CD14-positive monocyte (primary cell): ENCODE measurements at regions not wholly inside any gene's neighbourhood (a gene's known extent, or its start where the extent isn't known, plus 50 kb on each side); places are given as distances from the start of the nearest gene placed in this dataset.

Experiments
- DNase-seq, 3 donors: peaks; one replicate each; pipeline ENCODE4 v3.0.0-alpha.2; 2011 to 2022
- H2AFZ ChIP-seq: 2 replicates; pipeline ENCODE4 v1.6.0; 2012; ENCODE audit warnings: mild to moderate bottlenecking, low read depth, low read length, inconsistent platforms; ENCODE audit not compliant: insufficient read depth, poor library complexity, severe bottlenecking
- H3K27ac ChIP-seq, 2 donors: 1 replicate in 1 of 2; 2 replicates in 1 of 2; pipeline ENCODE4 v1.5.1; 2012 to 2013; ENCODE audit warnings: low read length in 2 of 2, control low read depth in 1 of 2, inconsistent platforms in 1 of 2, low read depth in 1 of 2, mild to moderate bottlenecking in 1 of 2
- H3K27me3 ChIP-seq, 2 donors: one replicate each; pipeline versions ENCODE4 v1.6.0 to v1.6.1; 2011 to 2013; ENCODE audit warnings: low read length in 2 of 2; ENCODE audit not compliant: control insufficient read depth in 2 of 2, insufficient read depth in 2 of 2
- H3K36me3 ChIP-seq, 2 donors: replicated peaks in 1 of 2; 1 replicate in 1 of 2; 2 replicates in 1 of 2; pipeline versions ENCODE4 v1.5.1 to v1.6.1; 2012 to 2013; ENCODE audit warnings: low read length in 2 of 2, control low read depth in 1 of 2, inconsistent platforms in 1 of 2, mild to moderate bottlenecking in 1 of 2; ENCODE audit not compliant: insufficient read depth in 2 of 2, control insufficient read depth in 1 of 2
- H3K4me1 ChIP-seq, 2 donors: 1 replicate in 1 of 2; 2 replicates in 1 of 2; pipeline versions ENCODE4 v1.5.1 to v1.6.1; 2012 to 2013; ENCODE audit warnings: low read length in 2 of 2, control low read depth in 1 of 2, inconsistent platforms in 1 of 2, mild to moderate bottlenecking in 1 of 2, moderate library complexity in 1 of 2; ENCODE audit not compliant: insufficient read depth in 2 of 2, control insufficient read depth in 1 of 2
- H3K4me2 ChIP-seq: replicated peaks from 2 replicates; pipeline ENCODE3; 2012; ENCODE audit warnings: low read length, moderate library complexity, mild to moderate bottlenecking; ENCODE audit not compliant: poor library complexity, severe bottlenecking; ENCODE audit errors: extremely low read depth
- H3K4me3 ChIP-seq, 3 experiments: fragments of 200-600 bp in 1 of 3; sonication (generic) in 1 of 3; replicated peaks in 1 of 3; 1 replicate in 2 of 3; 2 replicates in 1 of 3; pipeline ENCODE4 v1.5.1; 2011 to 2013; ENCODE audit warnings: low read length in 3 of 3, mild to moderate bottlenecking in 3 of 3, control low read depth in 2 of 3, low read depth in 2 of 3, inconsistent platforms in 1 of 3, moderate library complexity in 1 of 3
- H3K79me2 ChIP-seq: 2 replicates; pipeline ENCODE4 v1.6.0; 2012; ENCODE audit warnings: mild to moderate bottlenecking, control low read depth, inconsistent platforms, low read length, moderate library complexity; ENCODE audit not compliant: insufficient read depth
- H3K9ac ChIP-seq: 2 replicates; pipeline ENCODE4 v1.6.0; 2017; ENCODE audit warnings: low read length, mild to moderate bottlenecking; ENCODE audit not compliant: insufficient read depth, poor library complexity, severe bottlenecking
- H3K9me3 ChIP-seq, 2 donors: replicated peaks in 1 of 2; 1 replicate in 1 of 2; 2 replicates in 1 of 2; pipeline versions ENCODE4 v1.5.1 to v1.6.1; 2012 to 2013; ENCODE audit warnings: low read length in 2 of 2, control low read depth in 1 of 2; ENCODE audit not compliant: control insufficient read depth in 1 of 2, insufficient read depth in 1 of 2
- H4K20me1 ChIP-seq: 2 replicates; pipeline ENCODE4 v1.6.0; 2012; ENCODE audit warnings: mild to moderate bottlenecking, low read length, control low read depth, moderate library complexity; ENCODE audit not compliant: insufficient read depth
- H3K27ac Mint-ChIP-seq, 7 donors: one replicate each; pipeline ENCODE4 v1.8.0; 2020; ENCODE audit warnings: mild to moderate bottlenecking in 7 of 7, mixed read lengths in 7 of 7, moderate library complexity in 6 of 7, inconsistent platforms in 2 of 7
- H3K27me3 Mint-ChIP-seq, 3 donors: one replicate each; pipeline ENCODE4 v1.8.0; 2021 to 2022; ENCODE audit warnings: low read depth in 3 of 3, mild to moderate bottlenecking in 3 of 3, mixed read lengths in 3 of 3, moderate library complexity in 3 of 3, inconsistent platforms in 1 of 3
- H3K36me3 Mint-ChIP-seq, 2 donors: one replicate each; pipeline ENCODE4 v1.8.0; 2020; ENCODE audit warnings: mixed read lengths in 2 of 2, inconsistent platforms in 1 of 2, mild to moderate bottlenecking in 1 of 2
- H3K4me1 Mint-ChIP-seq: one replicate; pipeline ENCODE4 v1.8.0; 2020; ENCODE audit warnings: mild to moderate bottlenecking, mixed read lengths
- H3K4me3 Mint-ChIP-seq, 2 donors: one replicate each; pipeline ENCODE4 v1.8.0; 2020; ENCODE audit warnings: mild to moderate bottlenecking in 2 of 2, mixed read lengths in 2 of 2, moderate library complexity in 1 of 2
- H3K9me3 Mint-ChIP-seq, 7 donors: one replicate each; pipeline ENCODE4 v1.8.0; 2020 to 2022; ENCODE audit warnings: mixed read lengths in 7 of 7, mild to moderate bottlenecking in 6 of 7, moderate library complexity in 6 of 7, inconsistent platforms in 2 of 7
- WGBS: methylation state at CpG from one replicate; pipeline ENCODE4 v1.1.5; 2013; ENCODE audit warnings: missing lambda C conversion rate; ENCODE audit not compliant: insufficient coverage; 5-methylcytosine and 5-hydroxymethylcytosine counted together
- intact Hi-C, 2 donors: fragments of 100-400 bp; cut with micrococcal nuclease; formaldehyde crosslinking; loops; one replicate each; pipeline versions ENCODE4 v1.15.0 to v1.15.1; 2023
- TF ChIP-seq, protein P1 (sequence below): fragments of 200-600 bp; IDR thresholded peaks from one replicate; pipeline ENCODE4 v1.8.0; 2022; ENCODE audit warnings: antibody characterized with exemption, mild to moderate bottlenecking

DNA sequence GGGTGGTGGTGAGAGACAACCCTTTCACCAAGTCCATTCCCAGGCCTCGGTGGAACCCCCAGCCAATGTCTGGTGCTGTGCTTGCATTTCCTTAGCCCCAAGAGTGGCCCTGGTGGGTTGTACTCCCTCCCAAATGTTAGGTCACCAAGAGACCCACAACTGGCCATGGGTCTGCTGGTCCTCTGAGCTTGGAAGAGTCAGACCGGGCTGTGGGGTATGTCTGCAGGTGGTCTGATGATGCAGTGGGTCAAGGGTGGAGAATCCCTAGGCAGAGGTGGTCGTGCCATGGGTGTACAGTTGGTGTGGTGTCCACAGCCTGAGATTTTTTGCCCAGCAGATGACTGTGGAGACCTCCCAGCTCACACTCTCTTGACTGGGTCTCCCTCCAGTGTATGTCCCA, 535.7 kb upstream of the CNKSR2 start:
- H3K36me3 Mint-ChIP-seq = no peaks in the 10 kb centered on the region
- H3K27me3 Mint-ChIP-seq = no peaks in the 10 kb centered on the region
- H3K27ac Mint-ChIP-seq = no peak overlapping the region
- no peaks in the 10 kb centered on the region for H3K4me1 Mint-ChIP-seq
- WGBS = no CpG with 5 or more reads among the region's 3 CpGs
- TF ChIP-seq, protein P1, sequence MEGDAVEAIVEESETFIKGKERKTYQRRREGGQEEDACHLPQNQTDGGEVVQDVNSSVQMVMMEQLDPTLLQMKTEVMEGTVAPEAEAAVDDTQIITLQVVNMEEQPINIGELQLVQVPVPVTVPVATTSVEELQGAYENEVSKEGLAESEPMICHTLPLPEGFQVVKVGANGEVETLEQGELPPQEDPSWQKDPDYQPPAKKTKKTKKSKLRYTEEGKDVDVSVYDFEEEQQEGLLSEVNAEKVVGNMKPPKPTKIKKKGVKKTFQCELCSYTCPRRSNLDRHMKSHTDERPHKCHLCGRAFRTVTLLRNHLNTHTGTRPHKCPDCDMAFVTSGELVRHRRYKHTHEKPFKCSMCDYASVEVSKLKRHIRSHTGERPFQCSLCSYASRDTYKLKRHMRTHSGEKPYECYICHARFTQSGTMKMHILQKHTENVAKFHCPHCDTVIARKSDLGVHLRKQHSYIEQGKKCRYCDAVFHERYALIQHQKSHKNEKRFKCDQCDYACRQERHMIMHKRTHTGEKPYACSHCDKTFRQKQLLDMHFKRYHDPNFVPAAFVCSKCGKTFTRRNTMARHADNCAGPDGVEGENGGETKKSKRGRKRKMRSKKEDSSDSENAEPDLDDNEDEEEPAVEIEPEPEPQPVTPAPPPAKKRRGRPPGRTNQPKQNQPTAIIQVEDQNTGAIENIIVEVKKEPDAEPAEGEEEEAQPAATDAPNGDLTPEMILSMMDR = no peak
- H3K9me3 ChIP-seq = peaks cover 0 to 12% of the 10 kb centered on the region in 2 donors
- no peak overlapping the region for H3K4me3 Mint-ChIP-seq
- H3K4me3 ChIP-seq = no peak overlapping the region
- H3K79me2 ChIP-seq = no peaks in the 10 kb centered on the region
- no peak overlapping the region for H2AFZ ChIP-seq
- H3K4me2 ChIP-seq = no peak overlapping the region
- intact Hi-C loops = no loop called here
- no peaks in the 10 kb centered on the region for H3K4me1 ChIP-seq
- H3K9ac ChIP-seq = no peak overlapping the region
- H3K27me3 ChIP-seq = no peaks in the 10 kb centered on the region
- DNase-seq = no peak
- no peaks in the 10 kb centered on the region for H3K36me3 ChIP-seq
- H3K27ac ChIP-seq = no peak overlapping the region
- no peaks in the 10 kb centered on the region for H4K20me1 ChIP-seq
- peaks cover 0 to 13% (median 3%) of the 10 kb centered on the region in 7 donors for H3K9me3 Mint-ChIP-seq

DNA sequence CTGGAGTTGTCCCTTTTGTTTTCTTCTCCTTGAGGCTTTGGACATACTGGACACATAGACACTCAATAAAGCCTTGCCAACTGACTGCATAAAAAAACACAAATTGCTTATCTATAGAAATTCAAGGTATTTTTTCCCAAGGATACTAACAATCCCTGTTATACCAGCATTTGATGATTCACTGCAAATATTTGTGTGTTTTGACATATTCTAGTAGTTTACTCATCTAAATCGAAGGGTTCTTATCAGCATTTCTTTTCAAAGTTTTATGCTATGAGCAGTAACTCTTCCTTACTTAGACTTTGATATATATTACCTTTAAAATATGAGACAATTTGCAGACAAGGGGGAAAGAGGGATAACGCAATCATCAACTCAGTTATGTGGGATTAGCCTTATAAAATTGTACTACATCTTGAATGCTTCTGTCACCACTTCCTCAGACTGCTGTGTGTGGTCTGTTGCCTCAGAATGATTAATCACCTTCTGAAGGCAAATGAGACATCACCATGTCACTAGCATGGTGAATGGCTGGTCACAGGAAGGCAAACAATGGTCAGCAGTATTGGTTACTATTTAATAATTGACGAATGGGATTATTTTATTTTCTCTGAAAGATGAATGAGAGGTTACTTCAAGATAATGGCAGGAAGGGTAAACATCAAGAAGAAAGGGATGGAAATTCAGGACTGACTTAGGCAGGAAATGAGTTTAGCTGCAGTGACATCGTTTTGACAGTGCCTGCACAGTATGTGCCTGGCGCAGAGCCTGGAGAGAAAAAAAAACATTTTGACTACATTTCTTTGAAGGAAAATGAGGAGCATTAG, 544.3 kb upstream of the CNKSR2 start:
- intact Hi-C loops = no loop called here
- no peak overlapping the region for H3K9ac ChIP-seq
- no peaks in the 10 kb centered on the region for H3K36me3 Mint-ChIP-seq
- TF ChIP-seq, protein P1 = no peak
- H3K27ac Mint-ChIP-seq = no peak overlapping the region
- H3K4me2 ChIP-seq = no peak overlapping the region
- peaks cover 0 to 2% (median 2%) of the 10 kb centered on the region in 7 donors for H3K9me3 Mint-ChIP-seq
- no peaks in the 10 kb centered on the region for H3K27me3 ChIP-seq
- H3K4me3 Mint-ChIP-seq = no peak overlapping the region
- WGBS = 33% methylated on average over 1 of the region's 5 CpGs
- no peak overlapping the region for H2AFZ ChIP-seq
- no peaks in the 10 kb centered on the region for H3K36me3 ChIP-seq
- no peak overlapping the region for H3K4me3 ChIP-seq
- no peaks in the 10 kb centered on the region for H3K79me2 ChIP-seq
- no peaks in the 10 kb centered on the region for H3K9me3 ChIP-seq
- no peaks in the 10 kb centered on the region for H3K4me1 Mint-ChIP-seq
- peaks cover 0 to 2% (median 0%) of the 10 kb centered on the region in 3 donors for H3K27me3 Mint-ChIP-seq
- no peak overlapping the region for H3K27ac ChIP-seq
- H4K20me1 ChIP-seq = no peaks in the 10 kb centered on the region
- no peak for DNase-seq
- no peaks in the 10 kb centered on the region for H3K4me1 ChIP-seq
